Tibial nerve (tissue), 3 donors: ENCODE measurements at regions not wholly inside any gene's neighbourhood (a gene's known extent, or its start where the extent isn't known, plus 50 kb on each side); places are given as distances from the start of the nearest gene placed in this dataset.

Experiments used
- POLR2A ChIP-seq, 2 donors: fragments of 450-650 bp; IDR thresholded peaks; one replicate each; pipeline ENCODE4 v1.6.1; 2017; ENCODE audit warnings: antibody characterized with exemption in 2 of 2, mild to moderate bottlenecking in 2 of 2, moderate library complexity in 2 of 2
- TF ChIP-seq, protein P1 (sequence below), 5 experiments: fragments of 200-600 bp in 3 of 5; fragments of 450-650 bp in 2 of 5; sonication (generic) in 3 of 5; IDR thresholded peaks; one replicate each; pipeline ENCODE4 v1.5.1; 2016 to 2019; ENCODE audit warnings: antibody characterized with exemption in 5 of 5, mild to moderate bottlenecking in 3 of 5, moderate library complexity in 2 of 5

DNA sequence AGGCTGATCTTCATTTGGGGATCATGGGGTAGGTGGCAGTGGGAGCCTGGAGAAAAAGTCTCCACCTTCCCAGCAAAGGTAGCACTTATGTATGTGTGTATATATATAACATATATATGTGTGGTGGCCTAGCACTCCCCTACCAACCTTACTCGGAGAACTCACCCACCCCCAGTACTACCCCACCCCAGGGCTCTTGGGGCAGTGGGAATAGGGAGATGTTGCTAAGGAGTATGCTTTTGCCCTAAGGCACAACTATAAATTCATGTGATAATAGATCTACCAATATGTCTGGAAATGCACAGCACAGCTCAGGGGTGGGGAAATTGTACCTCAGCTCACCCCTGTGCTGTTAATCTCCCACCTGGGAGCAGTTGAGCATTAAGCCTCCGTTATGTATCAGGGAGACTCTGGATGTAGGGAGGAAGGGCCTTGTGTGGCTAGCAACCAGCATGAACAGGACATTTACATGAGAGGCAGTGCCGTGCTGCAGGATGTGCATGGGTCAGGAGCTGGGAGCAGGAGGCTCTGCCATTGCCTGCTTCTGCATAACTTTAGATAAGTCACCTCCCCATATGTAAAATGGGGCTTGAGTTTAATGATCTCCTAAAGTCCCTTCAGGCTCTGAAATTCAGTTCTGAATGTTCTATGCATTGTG lies 57.3 kb downstream of the C11orf91 start:
- TF ChIP-seq, protein P1, sequence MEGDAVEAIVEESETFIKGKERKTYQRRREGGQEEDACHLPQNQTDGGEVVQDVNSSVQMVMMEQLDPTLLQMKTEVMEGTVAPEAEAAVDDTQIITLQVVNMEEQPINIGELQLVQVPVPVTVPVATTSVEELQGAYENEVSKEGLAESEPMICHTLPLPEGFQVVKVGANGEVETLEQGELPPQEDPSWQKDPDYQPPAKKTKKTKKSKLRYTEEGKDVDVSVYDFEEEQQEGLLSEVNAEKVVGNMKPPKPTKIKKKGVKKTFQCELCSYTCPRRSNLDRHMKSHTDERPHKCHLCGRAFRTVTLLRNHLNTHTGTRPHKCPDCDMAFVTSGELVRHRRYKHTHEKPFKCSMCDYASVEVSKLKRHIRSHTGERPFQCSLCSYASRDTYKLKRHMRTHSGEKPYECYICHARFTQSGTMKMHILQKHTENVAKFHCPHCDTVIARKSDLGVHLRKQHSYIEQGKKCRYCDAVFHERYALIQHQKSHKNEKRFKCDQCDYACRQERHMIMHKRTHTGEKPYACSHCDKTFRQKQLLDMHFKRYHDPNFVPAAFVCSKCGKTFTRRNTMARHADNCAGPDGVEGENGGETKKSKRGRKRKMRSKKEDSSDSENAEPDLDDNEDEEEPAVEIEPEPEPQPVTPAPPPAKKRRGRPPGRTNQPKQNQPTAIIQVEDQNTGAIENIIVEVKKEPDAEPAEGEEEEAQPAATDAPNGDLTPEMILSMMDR (IDR thresholded peaks at IDR 0.05) = no peak
- TF ChIP-seq POLR2A (IDR thresholded peaks at IDR 0.05) = no peak
